ENCODE measurements at regions not wholly inside any gene's neighbourhood (a gene's known extent, or its start where the extent isn't known, plus 50 kb on each side); places are given as distances from the start of the nearest gene placed in this dataset.

- TF ChIP-seq FOXM1 (IDR thresholded peaks at IDR 0.05; ENCODE audit: low read depth, low read length) (peak; percentile 60; the same call in 1 of the 2 replicates), CHD4 (IDR thresholded peaks at IDR 0.05) (no peak), ZNF592 (IDR thresholded peaks at IDR 0.05) (no peak), MAX (IDR thresholded peaks at IDR 0.05; ENCODE audit: low read depth, low read length) (no peak), EGR1 (IDR thresholded peaks at IDR 0.05; ENCODE audit: borderline replicate concordance in 1 of 2, low read depth in 2 of 2, low read length in 2 of 2) (no peak), TAF1 (IDR thresholded peaks at IDR 0.05; ENCODE audit: borderline replicate concordance, low read depth, low read length) (no peak), KLF5 (IDR thresholded peaks at IDR 0.05; ENCODE audit: partially characterized antibody) (no peak), PRDM15 (CRISPR knock-in tag; IDR thresholded peaks at IDR 0.05) (no peak), SMC3 (IDR thresholded peaks at IDR 0.05; ENCODE audit: borderline replicate concordance, low read length) (no peak), FOS (IDR thresholded peaks at IDR 0.05; ENCODE audit: borderline replicate concordance, extremely low read depth, insufficient read length) (no peak), REST (IDR thresholded peaks at IDR 0.05; ENCODE audit: low read depth, low read length) (no peak), SMAD5 (IDR thresholded peaks at IDR 0.05; ENCODE audit: low read depth) (no peak), SMAD1 (IDR thresholded peaks at IDR 0.05; ENCODE audit: low read depth, partially characterized antibody) (no peak), TARDBP (IDR thresholded peaks at IDR 0.05; ENCODE audit: borderline replicate concordance) (no peak), HDAC2 (IDR thresholded peaks at IDR 0.05) (no peak), STAT1 (conservative IDR thresholded peaks at IDR 0.05) (no peak), BCL3 (IDR thresholded peaks at IDR 0.05; ENCODE audit: borderline replicate concordance, insufficient read depth, low read depth, low read length, poor library complexity, severe bottlenecking) (no peak), PAX8 (IDR thresholded peaks at IDR 0.05) (no peak), ZZZ3 (IDR thresholded peaks at IDR 0.05; ENCODE audit: control insufficient read depth, insufficient read length, low read depth) (no peak)
Observed at GRCh38 chr5:82719368-82719767, 357.8 kb downstream of the TMEM167A start (continued).

All from GM12878 (cell line).